Muscle of arm (tissue), 1 donor: ENCODE measurements at regions not wholly inside any gene's neighbourhood (a gene's known extent, or its start where the extent isn't known, plus 50 kb on each side); places are given as distances from the start of the nearest gene placed in this dataset.
"Not testable (repeated sequence)": the region's sequence is repeated elsewhere in the genome, so short reads cannot be mapped to it uniquely, and the experiment has no call there.

Experiments
- DNase-seq: peaks from one replicate; pipeline ENCODE4 v3.0.0-alpha.2; 2013

DNA sequence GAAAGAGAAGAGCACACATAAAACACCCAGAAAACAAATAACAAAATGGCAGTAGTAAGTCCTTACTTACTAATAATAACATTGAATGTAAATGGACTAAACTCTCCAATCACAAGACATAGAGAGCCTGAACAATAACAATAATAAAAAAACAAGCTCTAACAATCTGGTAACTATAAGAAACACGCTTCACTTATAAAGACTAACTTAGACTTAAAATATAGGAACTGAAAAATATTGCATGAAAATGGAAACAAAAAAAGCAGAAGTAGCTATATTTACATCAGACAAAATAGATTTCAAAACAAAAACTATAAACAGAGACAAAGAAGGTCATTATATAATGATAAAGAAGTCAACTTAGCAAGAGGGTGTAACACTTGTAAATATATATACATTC, 83.1 kb upstream of the LYPLAL1 start:
- no peak for DNase-seq

DNA sequence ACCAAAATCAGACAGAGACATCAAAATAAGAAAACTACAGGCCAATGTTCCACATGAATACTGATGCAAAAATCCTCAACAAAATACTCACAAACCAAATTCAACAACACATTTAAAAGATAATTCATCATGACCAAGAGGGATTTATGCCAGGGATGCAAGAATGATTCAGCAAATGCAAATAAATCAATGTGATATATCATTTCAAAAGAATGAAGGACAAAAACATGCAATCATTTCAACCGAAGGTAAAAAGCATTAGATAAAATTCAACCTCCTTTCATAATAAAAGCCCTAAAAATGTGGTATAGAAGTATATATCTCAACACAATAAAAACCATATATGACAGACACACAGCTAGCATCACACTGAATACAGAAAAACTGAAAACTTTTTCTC, 81.5 kb upstream of the LYPLAL1 start:
- no peak for DNase-seq

- no peak for DNase-seq
Observed at GRCh38 chr1:219099307-219099706, 74.4 kb upstream of the LYPLAL1 start.

GRCh38 chr1:219100059-219100458, 73.6 kb upstream of the LYPLAL1 start:
- DNase-seq = no peak

- DNase-seq = not testable (repeated sequence)
Observed at GRCh38 chr1:219102466-219102865, 71.2 kb upstream of the LYPLAL1 start.

- no peak for DNase-seq
Observed at GRCh38 chr1:219105893-219106292, 67.8 kb upstream of the LYPLAL1 start.

- no peak for DNase-seq
Observed at GRCh38 chr1:219109424-219110018, 64.2 kb upstream of the LYPLAL1 start.

DNA sequence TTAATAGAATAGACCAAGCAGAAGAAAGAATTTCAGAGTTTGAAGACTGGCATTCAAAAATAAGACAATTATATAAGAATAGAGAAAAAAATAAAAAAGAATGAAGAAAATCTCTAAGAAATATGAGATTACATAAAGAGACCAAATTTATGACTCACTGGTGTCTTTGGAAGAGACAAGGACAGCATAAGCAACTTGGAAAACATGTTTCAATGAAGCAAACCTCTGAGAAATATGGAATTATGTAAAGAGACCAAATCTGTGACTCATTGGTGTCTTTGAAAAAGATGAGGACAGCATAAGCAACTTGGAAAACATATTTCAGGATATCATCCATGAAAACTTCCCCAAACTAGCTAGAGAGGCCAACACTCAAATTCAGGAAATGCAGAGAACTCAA, 60.4 kb upstream of the LYPLAL1 start:
- DNase-seq = no peak

DNA sequence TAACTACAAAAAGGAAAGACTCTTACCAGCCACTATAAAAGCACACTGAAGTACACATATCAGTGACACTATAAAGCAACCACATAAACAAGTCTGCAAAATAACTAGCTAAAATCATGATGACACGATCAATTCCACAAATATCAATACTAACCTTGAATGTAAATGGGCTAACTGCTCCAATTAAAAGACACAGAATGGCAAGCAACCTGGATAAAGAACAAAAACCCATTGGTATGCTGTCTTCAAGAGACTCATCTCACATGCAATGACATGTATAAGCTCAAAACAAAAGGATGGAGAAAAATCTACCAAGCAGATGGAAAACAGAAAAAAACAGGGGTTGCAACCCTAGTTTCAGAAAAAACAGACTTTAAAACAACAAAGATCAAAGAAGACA, 59.7 kb upstream of the LYPLAL1 start:
- DNase-seq = no peak

- DNase-seq = no peak
Observed at GRCh38 chr1:219119839-219120238, 53.8 kb upstream of the LYPLAL1 start.

GRCh38 chr1:219120624-219121544, 52.8 kb upstream of the LYPLAL1 start:
- DNase-seq = peak; percentile 93

DNA sequence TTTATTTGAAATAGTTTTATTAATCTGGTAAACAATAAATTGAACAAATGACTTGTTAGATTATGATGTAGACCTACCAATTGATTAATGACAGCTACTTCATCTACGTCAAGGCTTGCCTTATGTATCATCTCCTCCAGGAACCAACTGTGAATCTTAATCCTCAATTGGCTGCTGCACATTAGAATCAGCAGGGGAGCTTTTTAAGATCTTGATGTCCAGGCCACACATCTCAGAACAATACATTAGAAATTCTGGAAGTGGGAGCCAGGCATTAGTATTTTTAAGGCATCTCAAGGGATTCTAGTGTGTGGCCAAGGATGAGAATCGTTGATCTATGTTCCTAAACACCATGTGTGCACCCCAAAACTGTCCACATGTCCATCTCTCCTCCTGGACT, 52.0 kb upstream of the LYPLAL1 start:
- peak; percentile 59 for DNase-seq

DNA sequence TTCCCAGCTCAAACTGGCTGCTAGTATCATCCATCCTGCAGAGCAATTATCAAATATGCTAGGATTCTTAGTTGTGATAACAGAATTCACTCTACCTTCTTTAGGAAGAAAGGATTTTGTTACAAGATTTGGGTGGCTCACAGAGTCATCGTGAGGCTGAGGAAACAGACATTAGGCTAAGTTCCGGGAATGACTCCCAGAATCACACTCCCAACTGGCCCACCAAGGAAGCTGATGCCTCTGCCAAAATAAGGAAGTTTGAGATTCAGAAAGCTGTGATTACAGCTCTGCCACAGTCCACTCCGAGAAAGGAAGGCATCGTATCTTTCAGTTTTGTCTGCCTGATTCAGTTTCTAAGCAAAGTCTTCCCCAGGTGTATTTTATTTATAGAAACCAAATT, 50.6 kb upstream of the LYPLAL1 start:
- DNase-seq = peak; percentile 59
